ENCODE measurements at regions not wholly inside any gene's neighbourhood (a gene's known extent, or its start where the extent isn't known, plus 50 kb on each side); places are given as distances from the start of the nearest gene placed in this dataset.

DNA sequence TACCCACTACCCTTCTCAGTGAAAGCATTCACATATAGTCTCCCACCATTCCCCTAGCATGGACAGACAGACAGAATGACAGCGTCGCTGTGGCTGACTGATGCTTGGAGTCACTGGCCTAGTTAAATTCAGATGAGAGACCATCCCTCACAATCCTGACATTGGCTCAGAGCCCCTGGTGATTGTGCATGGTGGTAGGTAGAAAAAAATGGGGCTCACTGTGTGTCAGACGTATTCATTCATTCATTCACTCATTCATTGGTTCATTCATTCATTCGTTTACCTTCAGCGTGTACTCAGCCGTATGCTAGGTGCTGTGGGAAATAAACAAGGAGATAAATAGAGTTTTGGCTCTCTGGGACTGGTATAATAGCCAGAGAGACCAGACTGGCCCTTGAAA, 73.6 kb upstream of the CALM2 start:
- Histone ChIP-seq H3K4me1 (ENCODE audit: control insufficient read depth, extremely low read depth, insufficient read depth, low read length) (no peaks in the 10 kb centered on the region), H3K36me3 (ENCODE audit: control insufficient read depth in 2 of 2, extremely low read depth in 1 of 2, insufficient read depth in 2 of 2, low read length in 2 of 2) (no peaks in the 10 kb centered on the region), H3K27ac (ENCODE audit: control insufficient read depth, insufficient read depth, low read length) (no peak overlapping the region), H3K9ac (ENCODE audit: control insufficient read depth, extremely low read depth, insufficient read depth, low read length) (no peak overlapping the region), H2AFZ (ENCODE audit: control insufficient read depth, low read length) (no peak overlapping the region), H3K9me3 (ENCODE audit: control insufficient read depth, low read depth, low read length) (no peaks in the 10 kb centered on the region), H3K27me3 (ENCODE audit: control insufficient read depth, extremely low read depth, insufficient read depth, low read length) (peaks cover 9% of the 10 kb centered on the region), H3K4me2 (ENCODE audit: control insufficient read depth, extremely low read depth, insufficient read depth, low read depth, low read length) (no peak overlapping the region), H4K20me1 (ENCODE audit: control insufficient read depth, extremely low read depth, insufficient read depth, low read length) (no peaks in the 10 kb centered on the region), H3K9me1 (ENCODE audit: control insufficient read depth, extremely low read depth, insufficient read depth, low read length) (no peaks in the 10 kb centered on the region), H3K4me3 (ENCODE audit: control insufficient read depth in 2 of 3, extremely low read depth in 1 of 3, insufficient read depth in 2 of 3, low read depth in 1 of 3, low read length in 3 of 3) (no peak overlapping the region), H3K79me2 (ENCODE audit: control insufficient read depth, insufficient read depth, low read length) (no peaks in the 10 kb centered on the region)
- FAIRE-seq: no peak
- dilution Hi-C loops (cut with MboI; ENCODE audit: extremely low pct_ligation_motif_present, low sequenced_read_pairs): no loop called here
- no peak for DNase-seq (ENCODE audit: low read depth, low spot score)
- TF ChIP-seq, protein P1, sequence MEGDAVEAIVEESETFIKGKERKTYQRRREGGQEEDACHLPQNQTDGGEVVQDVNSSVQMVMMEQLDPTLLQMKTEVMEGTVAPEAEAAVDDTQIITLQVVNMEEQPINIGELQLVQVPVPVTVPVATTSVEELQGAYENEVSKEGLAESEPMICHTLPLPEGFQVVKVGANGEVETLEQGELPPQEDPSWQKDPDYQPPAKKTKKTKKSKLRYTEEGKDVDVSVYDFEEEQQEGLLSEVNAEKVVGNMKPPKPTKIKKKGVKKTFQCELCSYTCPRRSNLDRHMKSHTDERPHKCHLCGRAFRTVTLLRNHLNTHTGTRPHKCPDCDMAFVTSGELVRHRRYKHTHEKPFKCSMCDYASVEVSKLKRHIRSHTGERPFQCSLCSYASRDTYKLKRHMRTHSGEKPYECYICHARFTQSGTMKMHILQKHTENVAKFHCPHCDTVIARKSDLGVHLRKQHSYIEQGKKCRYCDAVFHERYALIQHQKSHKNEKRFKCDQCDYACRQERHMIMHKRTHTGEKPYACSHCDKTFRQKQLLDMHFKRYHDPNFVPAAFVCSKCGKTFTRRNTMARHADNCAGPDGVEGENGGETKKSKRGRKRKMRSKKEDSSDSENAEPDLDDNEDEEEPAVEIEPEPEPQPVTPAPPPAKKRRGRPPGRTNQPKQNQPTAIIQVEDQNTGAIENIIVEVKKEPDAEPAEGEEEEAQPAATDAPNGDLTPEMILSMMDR (optimal IDR thresholded peaks at IDR 0.05 in 1 of 3, IDR thresholded peaks at IDR 0.05 in 1 of 3, conservative IDR thresholded peaks at IDR 0.05 in 1 of 3; ENCODE audit: extremely low read depth in 1 of 3, insufficient read depth in 2 of 3, low read length in 3 of 3): no peak
- no peak for TF ChIP-seq EZH2 (IDR thresholded peaks at IDR 0.05; ENCODE audit: low read length)

DNA sequence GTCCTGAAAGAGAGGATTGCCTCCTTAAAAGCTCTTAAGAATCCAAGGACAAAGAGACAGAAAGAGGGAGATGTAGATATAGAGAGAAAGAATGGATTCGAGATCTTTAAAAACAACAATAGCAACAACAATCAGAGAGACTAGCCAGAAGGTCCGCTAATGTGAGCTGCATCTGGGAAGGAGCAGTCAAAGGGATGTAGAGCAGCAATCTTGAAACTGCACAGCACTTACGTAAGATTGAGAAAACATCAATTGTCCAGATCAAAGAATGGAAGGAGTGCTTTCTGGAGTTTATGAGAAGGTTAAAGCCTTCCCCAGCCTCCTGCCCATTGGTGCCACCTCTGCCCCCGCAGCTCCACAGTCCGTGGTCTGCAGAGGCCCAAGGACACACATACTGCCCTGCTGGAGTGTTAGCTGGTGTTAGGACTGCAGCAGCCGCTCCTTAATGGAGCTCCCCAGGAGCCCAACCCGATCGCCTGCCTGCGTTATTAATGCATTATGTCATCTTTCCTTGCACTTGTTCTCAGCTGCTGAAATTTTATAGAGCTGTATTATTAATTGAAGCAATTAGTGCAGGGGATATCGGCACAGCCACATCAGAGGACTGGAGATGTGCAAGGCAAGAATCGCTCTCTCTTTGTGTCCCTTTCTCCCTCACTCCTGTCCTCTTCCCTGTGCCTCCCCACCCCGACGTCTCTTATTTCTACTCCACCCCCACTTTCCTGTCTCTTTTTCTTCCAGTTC, 73.0 kb upstream of the CALM2 start:
- Histone ChIP-seq H3K4me1 (ENCODE audit: control insufficient read depth, extremely low read depth, insufficient read depth, low read length) (no peaks in the 10 kb centered on the region), H4K20me1 (ENCODE audit: control insufficient read depth, extremely low read depth, insufficient read depth, low read length) (no peaks in the 10 kb centered on the region), H3K9me1 (ENCODE audit: control insufficient read depth, extremely low read depth, insufficient read depth, low read length) (no peaks in the 10 kb centered on the region), H3K27me3 (ENCODE audit: control insufficient read depth, extremely low read depth, insufficient read depth, low read length) (peaks cover 9% of the 10 kb centered on the region), H3K4me3 (ENCODE audit: control insufficient read depth in 2 of 3, extremely low read depth in 1 of 3, insufficient read depth in 2 of 3, low read depth in 1 of 3, low read length in 3 of 3) (no peak overlapping the region), H3K27ac (ENCODE audit: control insufficient read depth, insufficient read depth, low read length) (no peak overlapping the region), H3K36me3 (ENCODE audit: control insufficient read depth in 2 of 2, extremely low read depth in 1 of 2, insufficient read depth in 2 of 2, low read length in 2 of 2) (no peaks in the 10 kb centered on the region), H2AFZ (ENCODE audit: control insufficient read depth, low read length) (no peak overlapping the region), H3K4me2 (ENCODE audit: control insufficient read depth, extremely low read depth, insufficient read depth, low read depth, low read length) (no peak overlapping the region), H3K79me2 (ENCODE audit: control insufficient read depth, insufficient read depth, low read length) (no peaks in the 10 kb centered on the region), H3K9me3 (ENCODE audit: control insufficient read depth, low read depth, low read length) (no peaks in the 10 kb centered on the region), H3K9ac (ENCODE audit: control insufficient read depth, extremely low read depth, insufficient read depth, low read length) (no peak overlapping the region)
- no peak for FAIRE-seq
- dilution Hi-C loops (cut with MboI; ENCODE audit: extremely low pct_ligation_motif_present, low sequenced_read_pairs): no loop called here
- TF ChIP-seq, protein P1 (optimal IDR thresholded peaks at IDR 0.05 in 1 of 3, IDR thresholded peaks at IDR 0.05 in 1 of 3, conservative IDR thresholded peaks at IDR 0.05 in 1 of 3; ENCODE audit: extremely low read depth in 1 of 3, insufficient read depth in 2 of 3, low read length in 3 of 3): no peak
- no peak for TF ChIP-seq EZH2 (IDR thresholded peaks at IDR 0.05; ENCODE audit: low read length)
- no peak for DNase-seq (ENCODE audit: low read depth, low spot score)
